ENCODE measurements at regions not wholly inside any gene's neighbourhood (a gene's known extent, or its start where the extent isn't known, plus 50 kb on each side); places are given as distances from the start of the nearest gene placed in this dataset.

DNA sequence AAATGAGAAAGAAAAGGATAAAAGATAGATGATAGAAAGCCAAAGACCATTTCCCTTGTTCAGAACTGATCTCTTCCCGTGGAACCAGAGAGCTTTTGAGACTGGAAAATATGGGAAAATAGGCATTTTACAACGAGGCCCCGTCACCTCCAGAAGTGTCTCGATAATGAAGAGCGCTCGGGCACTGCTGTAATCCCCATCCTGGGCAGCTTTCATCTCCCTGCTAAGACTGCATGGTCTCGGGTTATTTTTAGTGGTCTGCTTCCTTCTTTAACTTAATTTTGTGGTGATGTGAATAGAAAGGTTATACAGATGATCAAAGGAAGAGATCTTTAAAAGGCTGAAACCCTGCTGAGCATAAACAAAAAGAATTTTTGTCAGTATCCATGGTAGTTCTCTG lies 176.6 kb downstream of the METTL4 start:
- TF ChIP-seq, protein P1, sequence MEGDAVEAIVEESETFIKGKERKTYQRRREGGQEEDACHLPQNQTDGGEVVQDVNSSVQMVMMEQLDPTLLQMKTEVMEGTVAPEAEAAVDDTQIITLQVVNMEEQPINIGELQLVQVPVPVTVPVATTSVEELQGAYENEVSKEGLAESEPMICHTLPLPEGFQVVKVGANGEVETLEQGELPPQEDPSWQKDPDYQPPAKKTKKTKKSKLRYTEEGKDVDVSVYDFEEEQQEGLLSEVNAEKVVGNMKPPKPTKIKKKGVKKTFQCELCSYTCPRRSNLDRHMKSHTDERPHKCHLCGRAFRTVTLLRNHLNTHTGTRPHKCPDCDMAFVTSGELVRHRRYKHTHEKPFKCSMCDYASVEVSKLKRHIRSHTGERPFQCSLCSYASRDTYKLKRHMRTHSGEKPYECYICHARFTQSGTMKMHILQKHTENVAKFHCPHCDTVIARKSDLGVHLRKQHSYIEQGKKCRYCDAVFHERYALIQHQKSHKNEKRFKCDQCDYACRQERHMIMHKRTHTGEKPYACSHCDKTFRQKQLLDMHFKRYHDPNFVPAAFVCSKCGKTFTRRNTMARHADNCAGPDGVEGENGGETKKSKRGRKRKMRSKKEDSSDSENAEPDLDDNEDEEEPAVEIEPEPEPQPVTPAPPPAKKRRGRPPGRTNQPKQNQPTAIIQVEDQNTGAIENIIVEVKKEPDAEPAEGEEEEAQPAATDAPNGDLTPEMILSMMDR (IDR thresholded peaks at IDR 0.05), result no peak
- TF ChIP-seq PRRX2 (CRISPR knock-in tag; IDR thresholded peaks at IDR 0.05), result no peak
- no peak for TF ChIP-seq CREB1 (CRISPR knock-in tag; IDR thresholded peaks at IDR 0.05)
- TF ChIP-seq NR1H2 (CRISPR knock-in tag; IDR thresholded peaks at IDR 0.05), result no peak
- no peak for TF ChIP-seq TEAD4 (CRISPR knock-in tag; IDR thresholded peaks at IDR 0.05)
- TF ChIP-seq SP1 (CRISPR knock-in tag; conservative IDR thresholded peaks at IDR 0.05), result no peak
- TF ChIP-seq NR3C1 (CRISPR knock-in tag; conservative IDR thresholded peaks at IDR 0.05; ENCODE audit: low read depth), result no peak
- no peak for TF ChIP-seq ATF3 (CRISPR knock-in tag; conservative IDR thresholded peaks at IDR 0.05)

Data from WTC11 (cell line).